Right lobe of liver (tissue), 6 donors: ENCODE measurements at regions not wholly inside any gene's neighbourhood (a gene's known extent, or its start where the extent isn't known, plus 50 kb on each side); places are given as distances from the start of the nearest gene placed in this dataset.

ENCODE experiments used
- ATAC-seq, 4 donors: fragments of 200-7000 bp; cut with Tn5 transposase; one replicate each; pipeline ENCODE4 v1.9.1; 2020; ENCODE audit warnings: mild to moderate bottlenecking in 4 of 4, moderate library complexity in 4 of 4
- DNase-seq, 3 donors: peaks; one replicate each; pipeline ENCODE4 v3.0.0-alpha.2; 2020
- H3K27ac ChIP-seq, 3 donors: fragments of 200-600 bp; one replicate each; pipeline ENCODE4 v1.8.0; 2022
- H3K27me3 ChIP-seq, 2 donors: fragments of 200-600 bp; one replicate each; pipeline ENCODE4 v1.8.0; 2022
- H3K36me3 ChIP-seq, 4 donors: fragments of 200-600 bp; sonication (generic) in 1 of 4; one replicate each; pipeline versions ENCODE4 v1.5.1 to v1.8.0; 2017 to 2022; ENCODE audit warnings: control low read depth in 1 of 4
- H3K4me1 ChIP-seq, 4 donors: fragments of 200-600 bp; sonication (generic) in 1 of 4; one replicate each; pipeline versions ENCODE4 v1.5.1 to v1.8.0; 2017 to 2022; ENCODE audit warnings: control low read depth in 1 of 4
- H3K4me3 ChIP-seq, 3 donors: fragments of 200-600 bp; one replicate each; pipeline ENCODE4 v1.8.0; 2022
- H3K9me3 ChIP-seq, 4 donors: fragments of 200-600 bp; sonication (generic) in 1 of 4; one replicate each; pipeline versions ENCODE4 v1.5.1 to v1.8.0; 2017 to 2022; ENCODE audit warnings: control low read depth in 1 of 4
- POLR2A ChIP-seq: fragments of 450-650 bp; IDR thresholded peaks from one replicate; pipeline ENCODE4 v1.6.1; 2017; ENCODE audit warnings: antibody characterized with exemption, mild to moderate bottlenecking
- WGBS: methylation state at CpG from one replicate; pipeline ENCODE4 v1.1.6; 2018; ENCODE audit warnings: low coverage, low lambda C conversion rate; ENCODE audit not compliant: insufficient coverage; ENCODE audit errors: missing lambda C conversion rate; 5-methylcytosine and 5-hydroxymethylcytosine counted together
- intact Hi-C, 2 donors: fragments of 100-400 bp; cut with DNase I; formaldehyde crosslinking; loops; one replicate each; pipeline versions ENCODE4 v1.11.2 to v1.14.1; 2022
- TF ChIP-seq, protein P1 (sequence below), 4 donors: fragments of 200-600 bp in 3 of 4; fragments of 450-650 bp in 1 of 4; IDR thresholded peaks; one replicate each; pipeline versions ENCODE4 v1.5.1 to v1.8.0; 2016 to 2022; ENCODE audit warnings: antibody characterized with exemption in 4 of 4, mild to moderate bottlenecking in 2 of 4
- donor health status: DM: no; HTN: yes; CAD: no.
- donor health status: DM: no; HTN: no; CAD: no.
- donor health status: DM: no; HTN: no; CAD: no.
- donor health status: DM: no; HTN: yes; CAD: no.
- donor health status: DM: no; HTN: yes; CAD: no.

DNA sequence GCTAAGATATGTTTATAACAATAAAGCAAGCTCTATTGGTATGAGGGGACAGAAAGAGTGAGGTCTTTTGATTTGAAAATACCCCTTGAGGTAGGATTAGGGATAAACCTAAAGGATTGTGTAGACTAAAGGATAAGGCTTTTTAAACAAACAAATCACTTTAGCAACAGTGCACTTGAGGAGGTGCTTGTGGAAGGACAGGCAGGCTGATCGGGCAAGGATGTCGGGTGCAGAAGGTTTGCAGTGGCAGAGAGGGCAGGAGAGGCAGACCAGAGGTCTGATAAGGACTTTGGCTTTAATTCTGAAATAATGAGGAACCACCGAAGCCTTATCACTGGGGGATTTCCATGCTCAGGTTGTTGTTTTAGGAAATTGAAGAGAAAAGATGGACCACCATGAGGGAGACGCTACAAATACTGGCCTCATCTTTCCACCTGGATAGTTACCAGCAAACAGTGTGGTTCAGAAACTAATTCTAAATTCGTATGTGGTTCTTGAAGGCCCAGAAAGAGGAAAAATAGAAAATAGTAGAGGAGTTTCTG is 119.5 kb upstream of the KLF6 start:
- ATAC-seq (no peak), DNase-seq (no peak)
- no peak overlapping the region for H3K4me3 ChIP-seq
- no peaks in the 10 kb centered on the region for H3K36me3 ChIP-seq
- H3K27ac ChIP-seq, result no peak overlapping the region
- H3K9me3 ChIP-seq, result no peaks in the 10 kb centered on the region
- WGBS, result 58% methylated on average over 5 of the region's 5 CpGs
- no peaks in the 10 kb centered on the region for H3K27me3 ChIP-seq
- intact Hi-C loops, result no loop called here
- no peak for TF ChIP-seq POLR2A
- TF ChIP-seq, protein P1, sequence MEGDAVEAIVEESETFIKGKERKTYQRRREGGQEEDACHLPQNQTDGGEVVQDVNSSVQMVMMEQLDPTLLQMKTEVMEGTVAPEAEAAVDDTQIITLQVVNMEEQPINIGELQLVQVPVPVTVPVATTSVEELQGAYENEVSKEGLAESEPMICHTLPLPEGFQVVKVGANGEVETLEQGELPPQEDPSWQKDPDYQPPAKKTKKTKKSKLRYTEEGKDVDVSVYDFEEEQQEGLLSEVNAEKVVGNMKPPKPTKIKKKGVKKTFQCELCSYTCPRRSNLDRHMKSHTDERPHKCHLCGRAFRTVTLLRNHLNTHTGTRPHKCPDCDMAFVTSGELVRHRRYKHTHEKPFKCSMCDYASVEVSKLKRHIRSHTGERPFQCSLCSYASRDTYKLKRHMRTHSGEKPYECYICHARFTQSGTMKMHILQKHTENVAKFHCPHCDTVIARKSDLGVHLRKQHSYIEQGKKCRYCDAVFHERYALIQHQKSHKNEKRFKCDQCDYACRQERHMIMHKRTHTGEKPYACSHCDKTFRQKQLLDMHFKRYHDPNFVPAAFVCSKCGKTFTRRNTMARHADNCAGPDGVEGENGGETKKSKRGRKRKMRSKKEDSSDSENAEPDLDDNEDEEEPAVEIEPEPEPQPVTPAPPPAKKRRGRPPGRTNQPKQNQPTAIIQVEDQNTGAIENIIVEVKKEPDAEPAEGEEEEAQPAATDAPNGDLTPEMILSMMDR (IDR thresholded peaks at IDR 0.05), result no peak
- H3K4me1 ChIP-seq, result no peaks in the 10 kb centered on the region

DNA sequence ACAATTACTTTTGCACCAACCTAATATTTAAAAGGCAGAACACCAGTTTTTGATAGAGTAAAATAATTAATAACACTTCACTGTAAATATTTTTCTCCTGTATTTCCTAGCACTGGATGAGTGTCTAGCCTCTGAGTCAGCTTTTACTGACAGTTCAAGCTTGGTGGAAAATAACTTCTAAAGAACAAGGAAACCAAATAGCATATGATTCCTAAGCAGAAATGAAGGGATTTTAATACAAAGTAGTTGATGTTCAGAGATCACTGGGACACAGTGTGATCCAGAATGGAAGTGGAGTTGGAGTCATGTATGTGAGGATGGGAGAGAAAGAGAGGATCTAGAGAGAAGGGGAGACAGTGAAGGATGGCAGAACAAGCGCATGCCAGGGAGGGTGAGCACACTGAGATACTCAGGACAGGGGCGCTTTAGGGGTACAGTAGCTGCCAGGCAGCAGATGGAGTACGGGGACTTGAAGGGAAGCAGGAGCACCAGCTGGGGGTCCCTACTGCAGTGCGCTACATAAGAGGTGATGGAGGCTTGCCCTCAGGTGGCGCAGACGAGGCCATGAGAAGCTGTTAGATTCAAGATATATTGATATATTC is 117.9 kb upstream of the KLF6 start:
- Histone ChIP-seq H3K27me3 (no peaks in the 10 kb centered on the region), H3K4me3 (no peak overlapping the region), H3K36me3 (no peaks in the 10 kb centered on the region), H3K27ac (no peak overlapping the region), H3K4me1 (no peaks in the 10 kb centered on the region), H3K9me3 (no peaks in the 10 kb centered on the region)
- 77% methylated on average over 3 of the region's 6 CpGs for WGBS
- peak in 1 of 4 donors; percentile 25 for ATAC-seq
- TF ChIP-seq POLR2A, result no peak
- TF ChIP-seq, protein P1 (IDR thresholded peaks at IDR 0.05), result no peak
- no peak for DNase-seq
- intact Hi-C loops, result no loop called here

DNA sequence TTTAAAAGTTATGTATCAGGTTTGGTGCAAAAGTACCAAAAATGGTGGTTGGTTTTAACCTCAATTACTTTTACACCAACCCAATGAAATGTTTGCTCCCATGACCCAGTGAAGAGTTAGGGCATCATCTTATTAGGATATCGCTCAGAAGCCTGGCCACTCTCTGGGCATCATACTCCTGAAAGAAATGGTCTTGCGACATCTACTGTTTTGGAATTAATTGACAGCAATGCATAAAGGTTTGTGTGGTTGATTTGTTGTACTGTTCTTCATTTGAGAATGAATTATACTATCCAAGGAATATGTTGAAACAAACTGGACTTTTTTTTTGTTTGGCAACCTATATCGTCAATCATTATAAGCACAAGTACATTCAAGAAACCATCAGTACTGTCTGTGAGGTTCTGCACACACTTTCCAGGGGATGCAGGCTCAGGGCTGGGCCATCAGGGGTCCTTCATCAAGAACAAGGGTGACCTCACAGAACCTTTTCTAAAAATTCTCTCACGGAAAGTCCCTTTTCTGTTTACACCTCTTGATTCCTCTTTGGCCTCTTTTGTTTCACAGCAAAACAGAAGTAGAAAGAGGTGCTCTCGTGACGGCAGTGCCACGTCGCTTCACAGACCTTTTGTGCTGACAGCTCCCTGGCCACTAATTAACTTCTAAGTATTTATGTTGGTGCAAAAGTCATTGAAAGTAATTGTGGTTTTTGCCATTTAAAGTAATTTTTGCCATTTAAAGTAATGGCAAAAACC is 117.2 kb upstream of the KLF6 start:
- DNase-seq, result no peak
- H3K4me3 ChIP-seq, result no peak overlapping the region
- no peaks in the 10 kb centered on the region for H3K27me3 ChIP-seq
- intact Hi-C loops, result no loop called here
- TF ChIP-seq, protein P1 (IDR thresholded peaks at IDR 0.05), result no peak
- no peak for TF ChIP-seq POLR2A
- peak; percentile 47 to 62 (median 58) for ATAC-seq
- no peak overlapping the region for H3K27ac ChIP-seq
- no peaks in the 10 kb centered on the region for H3K4me1 ChIP-seq
- 38% methylated on average over 8 of the region's 8 CpGs for WGBS
- H3K36me3 ChIP-seq, result no peaks in the 10 kb centered on the region
- H3K9me3 ChIP-seq, result no peaks in the 10 kb centered on the region

DNA sequence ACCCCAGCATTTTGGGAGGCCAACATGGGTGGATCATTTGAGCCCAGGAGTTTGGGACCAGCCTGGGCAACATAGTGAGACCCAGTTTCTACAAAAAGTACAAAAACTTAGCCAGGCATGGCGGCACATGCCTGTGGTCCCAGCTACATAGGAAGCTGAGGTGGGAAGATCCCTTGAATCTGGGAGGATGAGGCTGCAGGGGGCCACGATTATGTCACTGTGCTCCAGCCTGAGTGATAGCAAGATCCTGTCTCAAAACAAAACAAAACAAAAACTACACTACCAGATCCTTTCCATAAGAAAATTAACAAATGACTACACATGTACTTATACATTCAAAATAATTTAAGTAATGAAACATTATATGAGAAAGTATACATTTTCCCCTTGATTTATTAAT is 116.4 kb upstream of the KLF6 start:
- H3K27me3 ChIP-seq, result no peaks in the 10 kb centered on the region
- no peak overlapping the region for H3K4me3 ChIP-seq
- intact Hi-C loops, result no loop called here
- no peak for DNase-seq
- H3K9me3 ChIP-seq, result no peaks in the 10 kb centered on the region
- no peak for ATAC-seq
- 70% methylated on average over 2 of the region's 2 CpGs for WGBS
- H3K27ac ChIP-seq, result no peak overlapping the region
- H3K4me1 ChIP-seq, result no peaks in the 10 kb centered on the region
- H3K36me3 ChIP-seq, result no peaks in the 10 kb centered on the region
- TF ChIP-seq, protein P1 (IDR thresholded peaks at IDR 0.05), result no peak
- no peak for TF ChIP-seq POLR2A
